MG63 (cell line): ENCODE measurements at regions not wholly inside any gene's neighbourhood (a gene's known extent, or its start where the extent isn't known, plus 50 kb on each side); places are given as distances from the start of the nearest gene placed in this dataset.
"Not testable (repeated sequence)": the region's sequence is repeated elsewhere in the genome, so short reads cannot be mapped to it uniquely, and the experiment has no call there.

Experiments
- DNase-seq: peaks from one replicate; pipeline ENCODE4 v3.0.0-alpha.2; 2020
- H3K27me3 ChIP-seq: fragments of 250-450 bp; sonication (Bioruptor Pico); 2 replicates; pipeline ENCODE4 v1.5.1; 2020; ENCODE audit warnings: mild to moderate bottlenecking, moderate library complexity
- H3K36me3 ChIP-seq: fragments of 250-450 bp; sonication (Bioruptor Pico); 2 replicates; pipeline ENCODE4 v1.5.1; 2020; ENCODE audit warnings: mild to moderate bottlenecking, moderate library complexity
- H3K4me3 ChIP-seq: fragments of 250-450 bp; sonication (Bioruptor Pico); 2 replicates; pipeline ENCODE4 v1.5.1; 2020; ENCODE audit warnings: mild to moderate bottlenecking, moderate library complexity
- H3K9me3 ChIP-seq: fragments of 250-450 bp; sonication (Bioruptor Pico); 2 replicates; pipeline ENCODE4 v1.5.1; 2020; ENCODE audit warnings: mild to moderate bottlenecking, moderate library complexity

- no peaks in the 10 kb centered on the region for H3K36me3 ChIP-seq
- H3K27me3 ChIP-seq = no peaks in the 10 kb centered on the region
- no peak for DNase-seq
- no peak overlapping the region for H3K4me3 ChIP-seq
- H3K9me3 ChIP-seq = no peaks in the 10 kb centered on the region
Observed at GRCh38 chr4:66956852-66957251, 588.5 kb downstream of the CENPC start.

GRCh38 chr4:66956426-66956825 lies 588.9 kb downstream of the CENPC start:
- no peak for DNase-seq
- Histone ChIP-seq H3K9me3 (no peaks in the 10 kb centered on the region), H3K36me3 (no peaks in the 10 kb centered on the region), H3K4me3 (no peak overlapping the region), H3K27me3 (no peaks in the 10 kb centered on the region)

- Histone ChIP-seq H3K9me3 (no peaks in the 10 kb centered on the region), H3K4me3 (no peak overlapping the region), H3K36me3 (no peaks in the 10 kb centered on the region), H3K27me3 (no peaks in the 10 kb centered on the region)
- no peak for DNase-seq
Observed at GRCh38 chr4:66955784-66956183, 589.5 kb downstream of the CENPC start.

GRCh38 chr4:66949419-66949818 lies 595.9 kb downstream of the CENPC start:
- no peaks in the 10 kb centered on the region for H3K36me3 ChIP-seq
- no peaks in the 10 kb centered on the region for H3K27me3 ChIP-seq
- H3K9me3 ChIP-seq = no peaks in the 10 kb centered on the region
- H3K4me3 ChIP-seq = no peak overlapping the region
- no peak for DNase-seq

GRCh38 chr4:66946761-66947160 lies 598.5 kb downstream of the CENPC start:
- H3K4me3 ChIP-seq = no peak overlapping the region
- H3K27me3 ChIP-seq = no peaks in the 10 kb centered on the region
- no peaks in the 10 kb centered on the region for H3K36me3 ChIP-seq
- no peak for DNase-seq
- no peaks in the 10 kb centered on the region for H3K9me3 ChIP-seq

- Histone ChIP-seq H3K9me3 (no peaks in the 10 kb centered on the region), H3K4me3 (no peak overlapping the region), H3K36me3 (no peaks in the 10 kb centered on the region), H3K27me3 (no peaks in the 10 kb centered on the region)
- DNase-seq = no peak
Observed at GRCh38 chr4:66943112-66943511, 602.2 kb downstream of the CENPC start.

- H3K4me3 ChIP-seq, DNase-seq, H3K36me3 ChIP-seq, H3K27me3 ChIP-seq, H3K9me3 ChIP-seq: not testable (repeated sequence)
Observed at GRCh38 chr4:66931981-66932380, 613.3 kb downstream of the CENPC start.

GRCh38 chr4:66930206-66930605 lies 615.1 kb downstream of the CENPC start:
- H3K4me3 ChIP-seq = no peak overlapping the region
- DNase-seq = no peak
- no peaks in the 10 kb centered on the region for H3K36me3 ChIP-seq
- no peaks in the 10 kb centered on the region for H3K9me3 ChIP-seq
- no peaks in the 10 kb centered on the region for H3K27me3 ChIP-seq

GRCh38 chr4:66929748-66930147 lies 615.6 kb downstream of the CENPC start:
- Histone ChIP-seq H3K36me3 (no peaks in the 10 kb centered on the region), H3K27me3 (no peaks in the 10 kb centered on the region), H3K4me3 (no peak overlapping the region), H3K9me3 (no peaks in the 10 kb centered on the region)
- DNase-seq = no peak

- not testable (repeated sequence) for H3K9me3 ChIP-seq, DNase-seq, H3K4me3 ChIP-seq, H3K27me3 ChIP-seq, H3K36me3 ChIP-seq
Observed at GRCh38 chr4:66928881-66929280, 616.4 kb downstream of the CENPC start.

- H3K4me3 ChIP-seq = no peak overlapping the region
- no peaks in the 10 kb centered on the region for H3K9me3 ChIP-seq
- DNase-seq = no peak
- H3K27me3 ChIP-seq = no peaks in the 10 kb centered on the region
- H3K36me3 ChIP-seq = no peaks in the 10 kb centered on the region
Observed at GRCh38 chr4:66927937-66928336, 617.4 kb downstream of the CENPC start.

GRCh38 chr4:66926687-66927086 lies 618.6 kb downstream of the CENPC start:
- Histone ChIP-seq H3K9me3 (no peaks in the 10 kb centered on the region), H3K36me3 (no peaks in the 10 kb centered on the region), H3K4me3 (no peak overlapping the region), H3K27me3 (no peaks in the 10 kb centered on the region)
- no peak for DNase-seq

- DNase-seq = no peak
- no peaks in the 10 kb centered on the region for H3K27me3 ChIP-seq
Observed at GRCh38 chr4:66923081-66923865, 622.0 kb downstream of the CENPC start.

GRCh38 chr4:66921433-66921832 lies 623.9 kb downstream of the CENPC start:
- Histone ChIP-seq H3K4me3 (no peak overlapping the region), H3K9me3 (no peaks in the 10 kb centered on the region), H3K27me3 (no peaks in the 10 kb centered on the region), H3K36me3 (no peaks in the 10 kb centered on the region)
- DNase-seq = no peak

More at GRCh38 chr4:66923081-66923865, 622.0 kb downstream of the CENPC start:
- Histone ChIP-seq H3K4me3 (no peak overlapping the region), H3K9me3 (no peaks in the 10 kb centered on the region), H3K36me3 (no peaks in the 10 kb centered on the region)

GRCh38 chr4:66920514-66920913 lies 624.8 kb downstream of the CENPC start:
- H3K4me3 ChIP-seq = no peak overlapping the region
- H3K27me3 ChIP-seq = no peaks in the 10 kb centered on the region
- no peaks in the 10 kb centered on the region for H3K9me3 ChIP-seq
- DNase-seq = no peak
- H3K36me3 ChIP-seq = no peaks in the 10 kb centered on the region

- H3K4me3 ChIP-seq = no peak overlapping the region
- H3K9me3 ChIP-seq = no peaks in the 10 kb centered on the region
- H3K36me3 ChIP-seq = no peaks in the 10 kb centered on the region
- H3K27me3 ChIP-seq = no peaks in the 10 kb centered on the region
- peak; percentile 23 for DNase-seq
Observed at GRCh38 chr4:66911880-66912279, 633.4 kb downstream of the CENPC start.

- H3K36me3 ChIP-seq = no peaks in the 10 kb centered on the region
- H3K9me3 ChIP-seq = no peaks in the 10 kb centered on the region
- H3K4me3 ChIP-seq = no peak overlapping the region
- no peaks in the 10 kb centered on the region for H3K27me3 ChIP-seq
- DNase-seq = no peak
Observed at GRCh38 chr4:66906314-66906713, 639.0 kb downstream of the CENPC start.

- DNase-seq = no peak
- Histone ChIP-seq H3K9me3 (no peaks in the 10 kb centered on the region), H3K4me3 (no peak overlapping the region), H3K27me3 (no peaks in the 10 kb centered on the region), H3K36me3 (no peaks in the 10 kb centered on the region)
Observed at GRCh38 chr4:66899422-66900065, 645.8 kb downstream of the CENPC start.
